Nephron progenitor cell (in vitro differentiated cells): ENCODE measurements at regions not wholly inside any gene's neighbourhood (a gene's known extent, or its start where the extent isn't known, plus 50 kb on each side); places are given as distances from the start of the nearest gene placed in this dataset.

Experiments used
- DNase-seq: peaks from one replicate; pipeline ENCODE4 v3.0.0; 2021
- H3K27ac Mint-ChIP-seq: 2 replicates; pipeline ENCODE4 v1.8.0; 2021; ENCODE audit warnings: mild to moderate bottlenecking, moderate library complexity, mixed read lengths
- H3K27me3 Mint-ChIP-seq: 2 replicates; pipeline ENCODE4 v1.8.0; 2021; ENCODE audit warnings: mild to moderate bottlenecking, low read depth, mixed read lengths; ENCODE audit not compliant: poor library complexity
- H3K36me3 Mint-ChIP-seq: 2 replicates; pipeline ENCODE4 v1.8.0; 2021; ENCODE audit warnings: low read depth, mixed read lengths
- H3K4me1 Mint-ChIP-seq: 2 replicates; pipeline ENCODE4 v1.8.0; 2021; ENCODE audit warnings: mixed read lengths
- H3K4me3 Mint-ChIP-seq: 2 replicates; pipeline ENCODE4 v1.8.0; 2021; ENCODE audit warnings: mild to moderate bottlenecking, moderate library complexity, mixed read lengths
- H3K9me3 Mint-ChIP-seq: 2 replicates; pipeline ENCODE4 v1.8.0; 2021; ENCODE audit warnings: mild to moderate bottlenecking, moderate library complexity, mixed read lengths
- CTCF ChIP-seq: fragments of 200-600 bp; sonication (generic); IDR thresholded peaks from 2 replicates; pipeline ENCODE4 v1.5.0; 2021; ENCODE audit warnings: antibody characterized with exemption

- H3K36me3 Mint-ChIP-seq = peaks cover 77% of the 10 kb centered on the region
- H3K27ac Mint-ChIP-seq = peak overlapping the region; percentile 64
- peaks cover 14% of the 10 kb centered on the region for H3K4me1 Mint-ChIP-seq
- no peak for TF ChIP-seq CTCF
- DNase-seq = no peak
- no peaks in the 10 kb centered on the region for H3K27me3 Mint-ChIP-seq
- H3K4me3 Mint-ChIP-seq = no peak overlapping the region
- peaks cover 16% of the 10 kb centered on the region for H3K9me3 Mint-ChIP-seq
These were observed 256.7 kb downstream of the HAUS1 start for GRCh38 chr18:46360866-46361265.

- no peak for DNase-seq
- no peak overlapping the region for H3K4me3 Mint-ChIP-seq
- H3K27me3 Mint-ChIP-seq = no peaks in the 10 kb centered on the region
- H3K36me3 Mint-ChIP-seq = peaks cover 76% of the 10 kb centered on the region
- TF ChIP-seq CTCF = no peak
- H3K27ac Mint-ChIP-seq = no peak overlapping the region
- H3K4me1 Mint-ChIP-seq = peaks cover 10% of the 10 kb centered on the region
- peaks cover 16% of the 10 kb centered on the region for H3K9me3 Mint-ChIP-seq
These were observed 258.3 kb downstream of the HAUS1 start for GRCh38 chr18:46362533-46362932.

- peaks cover 61% of the 10 kb centered on the region for H3K36me3 Mint-ChIP-seq
- no peak for TF ChIP-seq CTCF
- H3K9me3 Mint-ChIP-seq = peaks cover 7% of the 10 kb centered on the region
- H3K27me3 Mint-ChIP-seq = no peaks in the 10 kb centered on the region
- no peak overlapping the region for H3K4me3 Mint-ChIP-seq
- H3K4me1 Mint-ChIP-seq = peaks cover 13% of the 10 kb centered on the region
- no peak overlapping the region for H3K27ac Mint-ChIP-seq
- no peak for DNase-seq
These were observed 259.9 kb downstream of the HAUS1 start for GRCh38 chr18:46364048-46364447.

GRCh38 chr18:46366201-46366600 lies 262.0 kb downstream of the HAUS1 start:
- TF ChIP-seq CTCF = no peak
- Mint-ChIP-seq H3K4me3 (no peak overlapping the region), H3K4me1 (peaks cover 11% of the 10 kb centered on the region), H3K27ac (no peak overlapping the region), H3K36me3 (peaks cover 54% of the 10 kb centered on the region), H3K9me3 (no peaks in the 10 kb centered on the region), H3K27me3 (no peaks in the 10 kb centered on the region)
- DNase-seq = no peak

GRCh38 chr18:46366751-46367376 lies 262.7 kb downstream of the HAUS1 start:
- H3K4me3 Mint-ChIP-seq = no peak overlapping the region

More at GRCh38 chr18:46366751-46367376, 262.7 kb downstream of the HAUS1 start:
- H3K4me1 Mint-ChIP-seq = peaks cover 6% of the 10 kb centered on the region
- H3K9me3 Mint-ChIP-seq = no peaks in the 10 kb centered on the region
- no peaks in the 10 kb centered on the region for H3K27me3 Mint-ChIP-seq
- peaks cover 50% of the 10 kb centered on the region for H3K36me3 Mint-ChIP-seq
- DNase-seq = no peak
- no peak overlapping the region for H3K27ac Mint-ChIP-seq
- TF ChIP-seq CTCF = no peak
